GM23338 (cell line): ENCODE measurements at regions not wholly inside any gene's neighbourhood (a gene's known extent, or its start where the extent isn't known, plus 50 kb on each side); places are given as distances from the start of the nearest gene placed in this dataset.

Experiments
- ATAC-seq: fragments of 200-7000 bp; cut with Tn5 transposase; 3 replicates; pipeline ENCODE4 v1.9.1; 2020
- DNase-seq: peaks from one replicate; pipeline ENCODE4 v3.0.0-alpha.2; 2015; ENCODE audit warnings: low spot score
- H2AFZ ChIP-seq: fragments of 200-600 bp; sonication (generic); 2 replicates; pipeline ENCODE4 v1.8.0; 2016; ENCODE audit warnings: antibody characterized with exemption, mild to moderate bottlenecking, moderate library complexity
- H3F3A ChIP-seq: fragments of 200-600 bp; sonication (generic); replicated peaks from 2 replicates; pipeline ENCODE4 v1.8.0; 2017; ENCODE audit warnings: antibody characterized with exemption, mixed run types, low read depth
- H3K27ac ChIP-seq: fragments of 200-600 bp; sonication (generic); 2 replicates; pipeline ENCODE4 v1.6.1; 2016; ENCODE audit warnings: low read depth
- H3K27me3 ChIP-seq: fragments of 200-600 bp; sonication (generic); 2 replicates; pipeline ENCODE4 v1.8.0; 2016; ENCODE audit warnings: mild to moderate bottlenecking, mixed run types, moderate library complexity; ENCODE audit not compliant: insufficient read depth
- H3K36me3 ChIP-seq: fragments of 200-600 bp; sonication (generic); 2 replicates; pipeline ENCODE4 v1.8.0; 2016; ENCODE audit warnings: mild to moderate bottlenecking; ENCODE audit not compliant: insufficient read depth
- H3K4me1 ChIP-seq: fragments of 200-600 bp; sonication (generic); 2 replicates; pipeline ENCODE4 v1.8.0; 2016; ENCODE audit warnings: mild to moderate bottlenecking, moderate library complexity; ENCODE audit not compliant: insufficient read depth
- H3K4me2 ChIP-seq: fragments of 200-600 bp; sonication (generic); 2 replicates; pipeline ENCODE4 v1.7.1; 2017; ENCODE audit warnings: mixed run types
- H3K4me3 ChIP-seq: fragments of 200-600 bp; sonication (generic); 2 replicates; pipeline ENCODE4 v1.6.1; 2016; ENCODE audit warnings: mixed run types
- H3K79me2 ChIP-seq: fragments of 200-600 bp; sonication (generic); replicated peaks from 2 replicates; pipeline ENCODE4 v1.8.0; 2017; ENCODE audit warnings: mild to moderate bottlenecking; ENCODE audit not compliant: insufficient read depth
- H3K9me2 ChIP-seq: fragments of 200-600 bp; sonication (generic); 2 replicates; pipeline ENCODE4 v1.8.0; 2017; ENCODE audit not compliant: insufficient read depth
- H4K20me1 ChIP-seq: fragments of 200-600 bp; sonication (generic); replicated peaks from 2 replicates; pipeline ENCODE4 v1.8.0; 2017; ENCODE audit warnings: mild to moderate bottlenecking; ENCODE audit not compliant: insufficient read depth
- H3K27ac Mint-ChIP-seq: 2 replicates; pipeline ENCODE4 v1.8.0; 2020; ENCODE audit warnings: inconsistent platforms, mild to moderate bottlenecking, moderate library complexity, mixed read lengths
- H3K27me3 Mint-ChIP-seq: 3 replicates; pipeline ENCODE4 v1.8.0; 2022; ENCODE audit warnings: low read depth, mild to moderate bottlenecking, moderate library complexity, mixed read lengths, inconsistent platforms; ENCODE audit not compliant: insufficient read depth, poor library complexity
- H3K36me3 Mint-ChIP-seq: 3 replicates; pipeline ENCODE4 v1.8.0; 2021; ENCODE audit warnings: low read depth, mild to moderate bottlenecking, inconsistent platforms, moderate library complexity, mixed read lengths
- H3K4me1 Mint-ChIP-seq: 3 replicates; pipeline ENCODE4 v1.8.0; 2020; ENCODE audit warnings: mild to moderate bottlenecking, inconsistent platforms, mixed read lengths
- H3K4me3 Mint-ChIP-seq: 3 replicates; pipeline ENCODE4 v1.8.0; 2021; ENCODE audit warnings: moderate library complexity, mild to moderate bottlenecking, inconsistent platforms, mixed read lengths
- H3K9me3 Mint-ChIP-seq: 3 replicates; pipeline ENCODE4 v1.8.0; 2020; ENCODE audit warnings: moderate library complexity, mild to moderate bottlenecking, inconsistent platforms, mixed read lengths
- CREB1 ChIP-seq: fragments of 250-450 bp; sonication (Bioruptor Pico); IDR thresholded peaks from 2 replicates; pipeline ENCODE4 v1.5.0; 2020; ENCODE audit warnings: low read depth, mild to moderate bottlenecking, moderate library complexity
- EZH2 ChIP-seq: fragments of 200-600 bp; sonication (generic); IDR thresholded peaks from one replicate; pipeline ENCODE4 v1.8.0; 2017; ENCODE audit warnings: antibody characterized with exemption, mild to moderate bottlenecking, low read depth; ENCODE audit not compliant: unreplicated experiment
- EZH2phosphoT487 ChIP-seq: fragments of 200-600 bp; sonication (generic); IDR thresholded peaks from one replicate; pipeline ENCODE4 v1.8.1; 2018; ENCODE audit warnings: antibody characterized with exemption; ENCODE audit not compliant: unreplicated experiment
- JUNB ChIP-seq: IDR thresholded peaks from one replicate; pipeline ENCODE4 v1.6.1; 2016; ENCODE audit warnings: antibody characterized with exemption; ENCODE audit not compliant: unreplicated experiment
- NANOG ChIP-seq: IDR thresholded peaks from 2 replicates; pipeline ENCODE4 v1.6.1; 2016; ENCODE audit warnings: antibody characterized with exemption, borderline replicate concordance
- POLR2AphosphoS5 ChIP-seq: IDR thresholded peaks from 2 replicates; pipeline ENCODE4 v1.6.1; 2016; ENCODE audit warnings: antibody characterized with exemption, low read depth
- STAT1 ChIP-seq: IDR thresholded peaks from one replicate; pipeline ENCODE4 v1.6.1; 2016; ENCODE audit warnings: antibody characterized with exemption; ENCODE audit not compliant: unreplicated experiment
- ZNF114 ChIP-seq: fragments of 250-450 bp; sonication (Bioruptor Pico); IDR thresholded peaks from 2 replicates; pipeline ENCODE4 v1.5.0; 2020; ENCODE audit warnings: mild to moderate bottlenecking, moderate library complexity
- ZNF331 ChIP-seq: fragments of 250-450 bp; sonication (Bioruptor Pico); IDR thresholded peaks from 2 replicates; pipeline ENCODE4 v1.5.0; 2020; ENCODE audit warnings: low read depth, mild to moderate bottlenecking, moderate library complexity
- TF ChIP-seq, protein P1 (sequence below): IDR thresholded peaks from 2 replicates; pipeline ENCODE4 v1.6.1; 2016; ENCODE audit warnings: antibody characterized with exemption
- TF ChIP-seq, protein P2 (sequence below), 2 experiments: fragments of 200-600 bp in 1 of 2; sonication (generic) in 1 of 2; conservative IDR thresholded peaks; 2 replicates each; pipeline versions ENCODE4 v1.5.1 to v1.6.1; 2016 to 2017; ENCODE audit warnings: antibody characterized with exemption in 2 of 2, low read depth in 2 of 2, mild to moderate bottlenecking in 2 of 2, moderate library complexity in 1 of 2
- TF ChIP-seq, protein P3 (sequence below): fragments of 250-450 bp; sonication (Bioruptor Pico); IDR thresholded peaks from 2 replicates; pipeline ENCODE4 v1.5.0; 2020; ENCODE audit warnings: mild to moderate bottlenecking, moderate library complexity
- TF ChIP-seq, protein P4 (sequence below): IDR thresholded peaks from one replicate; pipeline ENCODE4 v1.6.1; 2018; ENCODE audit warnings: antibody characterized with exemption; ENCODE audit not compliant: unreplicated experiment

DNA sequence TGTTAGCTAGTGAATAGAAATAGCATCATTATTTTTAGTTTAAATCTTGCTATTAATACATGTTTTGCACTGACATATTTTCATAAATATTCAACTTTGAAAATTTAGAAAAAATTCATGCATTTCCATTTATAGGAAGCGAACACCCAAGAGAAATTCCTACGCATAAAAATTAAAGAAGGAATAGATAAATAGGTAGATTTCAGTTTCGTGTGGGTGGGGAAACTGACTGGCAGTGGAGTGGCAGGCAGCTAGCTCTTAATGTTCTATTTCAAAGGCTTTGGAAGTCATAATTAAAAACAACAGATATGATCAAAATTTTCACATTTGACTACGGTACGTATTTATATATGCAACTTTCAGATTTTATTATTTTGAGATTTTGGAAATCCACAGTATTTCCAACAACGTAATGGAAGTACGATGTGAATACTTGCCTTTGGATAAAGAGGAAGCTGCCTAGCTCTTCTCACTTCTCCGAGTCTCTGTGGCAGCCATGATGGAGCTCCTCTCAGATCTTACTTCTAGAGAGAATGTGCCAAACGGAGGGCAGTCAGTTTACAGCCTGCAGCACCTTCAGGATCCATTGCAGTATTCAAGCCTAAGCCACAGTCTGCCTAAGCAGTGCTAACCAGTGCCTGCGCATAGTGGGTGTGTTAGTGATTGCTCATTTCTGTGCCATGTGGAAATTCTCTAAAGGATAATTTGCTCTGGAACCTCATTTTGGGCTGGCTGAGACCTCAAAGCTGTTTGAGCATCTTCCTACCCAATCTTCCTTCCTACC, 62.9 kb upstream of the RGS4 start:
- no peak for TF ChIP-seq JUNB
- TF ChIP-seq, protein P1, sequence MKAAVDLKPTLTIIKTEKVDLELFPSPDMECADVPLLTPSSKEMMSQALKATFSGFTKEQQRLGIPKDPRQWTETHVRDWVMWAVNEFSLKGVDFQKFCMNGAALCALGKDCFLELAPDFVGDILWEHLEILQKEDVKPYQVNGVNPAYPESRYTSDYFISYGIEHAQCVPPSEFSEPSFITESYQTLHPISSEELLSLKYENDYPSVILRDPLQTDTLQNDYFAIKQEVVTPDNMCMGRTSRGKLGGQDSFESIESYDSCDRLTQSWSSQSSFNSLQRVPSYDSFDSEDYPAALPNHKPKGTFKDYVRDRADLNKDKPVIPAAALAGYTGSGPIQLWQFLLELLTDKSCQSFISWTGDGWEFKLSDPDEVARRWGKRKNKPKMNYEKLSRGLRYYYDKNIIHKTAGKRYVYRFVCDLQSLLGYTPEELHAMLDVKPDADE: no peak
- TF ChIP-seq, protein P2, sequence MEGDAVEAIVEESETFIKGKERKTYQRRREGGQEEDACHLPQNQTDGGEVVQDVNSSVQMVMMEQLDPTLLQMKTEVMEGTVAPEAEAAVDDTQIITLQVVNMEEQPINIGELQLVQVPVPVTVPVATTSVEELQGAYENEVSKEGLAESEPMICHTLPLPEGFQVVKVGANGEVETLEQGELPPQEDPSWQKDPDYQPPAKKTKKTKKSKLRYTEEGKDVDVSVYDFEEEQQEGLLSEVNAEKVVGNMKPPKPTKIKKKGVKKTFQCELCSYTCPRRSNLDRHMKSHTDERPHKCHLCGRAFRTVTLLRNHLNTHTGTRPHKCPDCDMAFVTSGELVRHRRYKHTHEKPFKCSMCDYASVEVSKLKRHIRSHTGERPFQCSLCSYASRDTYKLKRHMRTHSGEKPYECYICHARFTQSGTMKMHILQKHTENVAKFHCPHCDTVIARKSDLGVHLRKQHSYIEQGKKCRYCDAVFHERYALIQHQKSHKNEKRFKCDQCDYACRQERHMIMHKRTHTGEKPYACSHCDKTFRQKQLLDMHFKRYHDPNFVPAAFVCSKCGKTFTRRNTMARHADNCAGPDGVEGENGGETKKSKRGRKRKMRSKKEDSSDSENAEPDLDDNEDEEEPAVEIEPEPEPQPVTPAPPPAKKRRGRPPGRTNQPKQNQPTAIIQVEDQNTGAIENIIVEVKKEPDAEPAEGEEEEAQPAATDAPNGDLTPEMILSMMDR (conservative IDR thresholded peaks at IDR 0.05; ENCODE audit: low read depth in 2 of 2): no peak
- TF ChIP-seq STAT1: no peak
- no peak for TF ChIP-seq POLR2AphosphoS5
- TF ChIP-seq, protein P3, sequence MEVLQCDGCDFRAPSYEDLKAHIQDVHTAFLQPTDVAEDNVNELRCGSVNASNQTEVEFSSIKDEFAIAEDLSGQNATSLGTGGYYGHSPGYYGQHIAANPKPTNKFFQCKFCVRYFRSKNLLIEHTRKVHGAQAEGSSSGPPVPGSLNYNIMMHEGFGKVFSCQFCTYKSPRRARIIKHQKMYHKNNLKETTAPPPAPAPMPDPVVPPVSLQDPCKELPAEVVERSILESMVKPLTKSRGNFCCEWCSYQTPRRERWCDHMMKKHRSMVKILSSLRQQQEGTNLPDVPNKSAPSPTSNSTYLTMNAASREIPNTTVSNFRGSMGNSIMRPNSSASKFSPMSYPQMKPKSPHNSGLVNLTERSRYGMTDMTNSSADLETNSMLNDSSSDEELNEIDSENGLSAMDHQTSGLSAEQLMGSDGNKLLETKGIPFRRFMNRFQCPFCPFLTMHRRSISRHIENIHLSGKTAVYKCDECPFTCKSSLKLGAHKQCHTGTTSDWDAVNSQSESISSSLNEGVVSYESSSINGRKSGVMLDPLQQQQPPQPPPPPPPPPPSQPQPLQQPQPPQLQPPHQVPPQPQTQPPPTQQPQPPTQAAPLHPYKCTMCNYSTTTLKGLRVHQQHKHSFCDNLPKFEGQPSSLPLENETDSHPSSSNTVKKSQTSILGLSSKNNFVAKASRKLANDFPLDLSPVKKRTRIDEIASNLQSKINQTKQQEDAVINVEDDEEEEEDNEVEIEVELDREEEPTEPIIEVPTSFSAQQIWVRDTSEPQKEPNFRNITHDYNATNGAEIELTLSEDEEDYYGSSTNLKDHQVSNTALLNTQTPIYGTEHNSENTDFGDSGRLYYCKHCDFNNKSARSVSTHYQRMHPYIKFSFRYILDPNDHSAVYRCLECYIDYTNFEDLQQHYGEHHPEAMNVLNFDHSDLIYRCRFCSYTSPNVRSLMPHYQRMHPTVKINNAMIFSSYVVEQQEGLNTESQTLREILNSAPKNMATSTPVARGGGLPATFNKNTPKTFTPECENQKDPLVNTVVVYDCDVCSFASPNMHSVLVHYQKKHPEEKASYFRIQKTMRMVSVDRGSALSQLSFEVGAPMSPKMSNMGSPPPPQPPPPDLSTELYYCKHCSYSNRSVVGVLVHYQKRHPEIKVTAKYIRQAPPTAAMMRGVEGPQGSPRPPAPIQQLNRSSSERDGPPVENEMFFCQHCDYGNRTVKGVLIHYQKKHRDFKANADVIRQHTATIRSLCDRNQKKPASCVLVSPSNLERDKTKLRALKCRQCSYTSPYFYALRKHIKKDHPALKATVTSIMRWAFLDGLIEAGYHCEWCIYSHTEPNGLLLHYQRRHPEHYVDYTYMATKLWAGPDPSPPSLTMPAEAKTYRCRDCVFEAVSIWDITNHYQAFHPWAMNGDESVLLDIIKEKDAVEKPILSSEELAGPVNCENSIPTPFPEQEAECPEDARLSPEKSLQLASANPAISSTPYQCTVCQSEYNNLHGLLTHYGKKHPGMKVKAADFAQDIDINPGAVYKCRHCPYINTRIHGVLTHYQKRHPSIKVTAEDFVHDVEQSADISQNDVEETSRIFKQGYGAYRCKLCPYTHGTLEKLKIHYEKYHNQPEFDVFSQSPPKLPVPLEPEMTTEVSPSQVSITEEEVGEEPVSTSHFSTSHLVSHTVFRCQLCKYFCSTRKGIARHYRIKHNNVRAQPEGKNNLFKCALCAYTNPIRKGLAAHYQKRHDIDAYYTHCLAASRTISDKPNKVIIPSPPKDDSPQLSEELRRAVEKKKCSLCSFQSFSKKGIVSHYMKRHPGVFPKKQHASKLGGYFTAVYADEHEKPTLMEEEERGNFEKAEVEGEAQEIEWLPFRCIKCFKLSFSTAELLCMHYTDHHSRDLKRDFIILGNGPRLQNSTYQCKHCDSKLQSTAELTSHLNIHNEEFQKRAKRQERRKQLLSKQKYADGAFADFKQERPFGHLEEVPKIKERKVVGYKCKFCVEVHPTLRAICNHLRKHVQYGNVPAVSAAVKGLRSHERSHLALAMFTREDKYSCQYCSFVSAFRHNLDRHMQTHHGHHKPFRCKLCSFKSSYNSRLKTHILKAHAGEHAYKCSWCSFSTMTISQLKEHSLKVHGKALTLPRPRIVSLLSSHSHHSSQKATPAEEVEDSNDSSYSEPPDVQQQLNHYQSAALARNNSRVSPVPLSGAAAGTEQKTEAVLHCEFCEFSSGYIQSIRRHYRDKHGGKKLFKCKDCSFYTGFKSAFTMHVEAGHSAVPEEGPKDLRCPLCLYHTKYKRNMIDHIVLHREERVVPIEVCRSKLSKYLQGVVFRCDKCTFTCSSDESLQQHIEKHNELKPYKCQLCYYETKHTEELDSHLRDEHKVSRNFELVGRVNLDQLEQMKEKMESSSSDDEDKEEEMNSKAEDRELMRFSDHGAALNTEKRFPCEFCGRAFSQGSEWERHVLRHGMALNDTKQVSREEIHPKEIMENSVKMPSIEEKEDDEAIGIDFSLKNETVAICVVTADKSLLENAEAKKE (CRISPR knock-in tag): no peak
- TF ChIP-seq ZNF331 (CRISPR knock-in tag): no peak
- TF ChIP-seq, protein P4, sequence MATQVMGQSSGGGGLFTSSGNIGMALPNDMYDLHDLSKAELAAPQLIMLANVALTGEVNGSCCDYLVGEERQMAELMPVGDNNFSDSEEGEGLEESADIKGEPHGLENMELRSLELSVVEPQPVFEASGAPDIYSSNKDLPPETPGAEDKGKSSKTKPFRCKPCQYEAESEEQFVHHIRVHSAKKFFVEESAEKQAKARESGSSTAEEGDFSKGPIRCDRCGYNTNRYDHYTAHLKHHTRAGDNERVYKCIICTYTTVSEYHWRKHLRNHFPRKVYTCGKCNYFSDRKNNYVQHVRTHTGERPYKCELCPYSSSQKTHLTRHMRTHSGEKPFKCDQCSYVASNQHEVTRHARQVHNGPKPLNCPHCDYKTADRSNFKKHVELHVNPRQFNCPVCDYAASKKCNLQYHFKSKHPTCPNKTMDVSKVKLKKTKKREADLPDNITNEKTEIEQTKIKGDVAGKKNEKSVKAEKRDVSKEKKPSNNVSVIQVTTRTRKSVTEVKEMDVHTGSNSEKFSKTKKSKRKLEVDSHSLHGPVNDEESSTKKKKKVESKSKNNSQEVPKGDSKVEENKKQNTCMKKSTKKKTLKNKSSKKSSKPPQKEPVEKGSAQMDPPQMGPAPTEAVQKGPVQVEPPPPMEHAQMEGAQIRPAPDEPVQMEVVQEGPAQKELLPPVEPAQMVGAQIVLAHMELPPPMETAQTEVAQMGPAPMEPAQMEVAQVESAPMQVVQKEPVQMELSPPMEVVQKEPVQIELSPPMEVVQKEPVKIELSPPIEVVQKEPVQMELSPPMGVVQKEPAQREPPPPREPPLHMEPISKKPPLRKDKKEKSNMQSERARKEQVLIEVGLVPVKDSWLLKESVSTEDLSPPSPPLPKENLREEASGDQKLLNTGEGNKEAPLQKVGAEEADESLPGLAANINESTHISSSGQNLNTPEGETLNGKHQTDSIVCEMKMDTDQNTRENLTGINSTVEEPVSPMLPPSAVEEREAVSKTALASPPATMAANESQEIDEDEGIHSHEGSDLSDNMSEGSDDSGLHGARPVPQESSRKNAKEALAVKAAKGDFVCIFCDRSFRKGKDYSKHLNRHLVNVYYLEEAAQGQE: no peak
- TF ChIP-seq EZH2phosphoT487: no peak
- TF ChIP-seq ZNF114: no peak
- TF ChIP-seq CREB1 (CRISPR knock-in tag): no peak
- no peak for TF ChIP-seq EZH2
- no peak for TF ChIP-seq NANOG
- Histone ChIP-seq H3F3A (no peaks in the 10 kb centered on the region), H3K4me2 (no peak overlapping the region), H4K20me1 (no peaks in the 10 kb centered on the region), H3K36me3 (no peaks in the 10 kb centered on the region), H3K4me1 (no peaks in the 10 kb centered on the region), H3K4me3 (no peak overlapping the region), H3K9me2 (peaks cover 3% of the 10 kb centered on the region; the same call in 1 of the 2 replicates), H3K79me2 (no peaks in the 10 kb centered on the region), H2AFZ (peak overlapping the region; percentile 85; the same call in 1 of the 2 replicates), H3K27ac (no peak overlapping the region), H3K27me3 (no peaks in the 10 kb centered on the region)
- Mint-ChIP-seq H3K27me3 (no peaks in the 10 kb centered on the region), H3K4me1 (no peaks in the 10 kb centered on the region), H3K4me3 (no peak overlapping the region), H3K9me3 (no peaks in the 10 kb centered on the region), H3K36me3 (no peaks in the 10 kb centered on the region), H3K27ac (no peak overlapping the region)
- no peak for ATAC-seq
- no peak for DNase-seq
